ENCODE measurements at regions not wholly inside any gene's neighbourhood (a gene's known extent, or its start where the extent isn't known, plus 50 kb on each side); places are given as distances from the start of the nearest gene placed in this dataset.
A peak's percentile ranks its signal among the peaks of the same experiment; 100 is the strongest.
"Not testable (repeated sequence)": the region's sequence is repeated elsewhere in the genome, so short reads cannot be mapped to it uniquely, and the experiment has no call there.

- Histone ChIP-seq H3K9me3 (replicated peaks; ENCODE audit: control insufficient read depth, insufficient read depth, low read length) (no peaks in the 10 kb centered on the region), H3K27ac (ENCODE audit: insufficient read depth, low read depth, low read length) (no peak overlapping the region), H3K79me2 (ENCODE audit: control insufficient read depth, insufficient read depth, low read length) (no peaks in the 10 kb centered on the region), H3K27me3 (ENCODE audit: control insufficient read depth in 2 of 2, insufficient read depth in 2 of 2, low read length in 2 of 2) (peaks cover 19 to 29% of the 10 kb centered on the region in 2 experiments), H3K4me3 (replicated peaks in 1 of 3; ENCODE audit: insufficient read depth in 1 of 3, low read depth in 1 of 3, low read length in 3 of 3) (no peak overlapping the region), H4K20me1 (replicated peaks; ENCODE audit: control insufficient read depth, extremely low read depth, insufficient read depth, low read length) (no peaks in the 10 kb centered on the region), H3K9ac (replicated peaks; ENCODE audit: extremely low read depth, insufficient read depth, low read length) (no peak overlapping the region), H3K36me3 (ENCODE audit: control insufficient read depth in 2 of 2, extremely low read depth in 1 of 2, insufficient read depth in 2 of 2, low read length in 2 of 2) (no peaks in the 10 kb centered on the region), H3K4me2 (ENCODE audit: insufficient read depth, low read length) (peak overlapping the region; percentile 80), H3K4me1 (ENCODE audit: control insufficient read depth, extremely low read depth, insufficient read depth, low read length) (peaks cover 4% of the 10 kb centered on the region), H2AFZ (ENCODE audit: low read depth, low read length) (peak overlapping the region; percentile 71), H3K9me1 (replicated peaks; ENCODE audit: control insufficient read depth, extremely low read depth, insufficient read depth, low read length) (no peaks in the 10 kb centered on the region)
- DNase-seq (ENCODE audit: low read depth, low spot score) (no peak), FAIRE-seq (no peak)
- no peak for TF ChIP-seq POLR2A (IDR thresholded peaks at IDR 0.05; ENCODE audit: low read depth, low read length)
- TF ChIP-seq CTCF (IDR thresholded peaks at IDR 0.05; ENCODE audit: extremely low read depth in 1 of 2, insufficient read depth in 1 of 2, low read depth in 1 of 2, low read length in 2 of 2) = no peak
- no peak for TF ChIP-seq MAX (IDR thresholded peaks at IDR 0.05; ENCODE audit: insufficient read depth, insufficient read length)
- TF ChIP-seq JUN (IDR thresholded peaks at IDR 0.05; ENCODE audit: borderline replicate concordance, insufficient read depth, insufficient read length, low read depth) = no peak
- no peak for TF ChIP-seq EZH2 (IDR thresholded peaks at IDR 0.05; ENCODE audit: borderline replicate concordance, low read depth, low read length, severe bottlenecking)
- no peak for TF ChIP-seq MYC (IDR thresholded peaks at IDR 0.05; ENCODE audit: low read depth, low read length)
- no peak for TF ChIP-seq POLR2AphosphoS5 (IDR thresholded peaks at IDR 0.05; ENCODE audit: insufficient read depth, low read depth, low read length)
- no peak for TF ChIP-seq FOS (IDR thresholded peaks at IDR 0.05; ENCODE audit: borderline replicate concordance, insufficient read depth, low read length)
- no peak for TF ChIP-seq GATA2 (IDR thresholded peaks at IDR 0.05; ENCODE audit: insufficient read depth, insufficient read length, low read depth, low read length)
- no TSS peak for BruUV-seq (replicated peaks)
- dilution Hi-C loops (cut with MboI; ENCODE audit: extremely low pct_ligation_motif_present, low sequenced_read_pairs) = no loop called here
- intact Hi-C loops (cut with micrococcal nuclease) = loop anchor here (1.0 to 5.0 kb wide), 7 partner anchors 81 to 870 kb away; partner anchors contain the start of genes CAMKMT, PPM1B and PREPL
- ChIA-PET POLR2A (no interaction called here), CTCF (interaction anchor here (1.2 to 2.6 kb wide), 4 partner anchors 13 to 392 kb away, joined by 5 to 14 read pairs (median 8); no protein-coding TSS in a partner anchor)
These were observed 81.0 kb upstream of the PPM1B start for GRCh38 chr2:44087714-44088092.

GRCh38 chr2:44092519-44092918, 76.2 kb upstream of the PPM1B start:
- H3K79me2 ChIP-seq (ENCODE audit: control insufficient read depth, insufficient read depth, low read length); FAIRE-seq; BruUV-seq (replicated peaks); H3K9me3 ChIP-seq (replicated peaks; ENCODE audit: control insufficient read depth, insufficient read depth, low read length); H3K36me3 ChIP-seq (ENCODE audit: control insufficient read depth in 2 of 2, extremely low read depth in 1 of 2, insufficient read depth in 2 of 2, low read length in 2 of 2); H2AFZ ChIP-seq (ENCODE audit: low read depth, low read length); POLR2A ChIA-PET; H3K9me1 ChIP-seq (replicated peaks; ENCODE audit: control insufficient read depth, extremely low read depth, insufficient read depth, low read length); dilution Hi-C loops (cut with MboI; ENCODE audit: extremely low pct_ligation_motif_present, low sequenced_read_pairs); DNase-seq (ENCODE audit: low read depth, low spot score); H3K4me2 ChIP-seq (ENCODE audit: insufficient read depth, low read length); H3K27ac ChIP-seq (ENCODE audit: insufficient read depth, low read depth, low read length); H3K9ac ChIP-seq (replicated peaks; ENCODE audit: extremely low read depth, insufficient read depth, low read length); intact Hi-C loops (cut with micrococcal nuclease); H4K20me1 ChIP-seq (replicated peaks; ENCODE audit: control insufficient read depth, extremely low read depth, insufficient read depth, low read length); H3K4me3 ChIP-seq (replicated peaks in 1 of 3; ENCODE audit: insufficient read depth in 1 of 3, low read depth in 1 of 3, low read length in 3 of 3); H3K4me1 ChIP-seq (ENCODE audit: control insufficient read depth, extremely low read depth, insufficient read depth, low read length): not testable (repeated sequence)
- H3K27me3 ChIP-seq (ENCODE audit: control insufficient read depth in 2 of 2, insufficient read depth in 2 of 2, low read length in 2 of 2) = peaks cover 21 to 34% of the 10 kb centered on the region in 2 experiments
- CTCF ChIA-PET = interaction anchor here (0.8 kb wide), 1 partner anchor 140 kb away, joined by 3 read pairs; no protein-coding TSS in a partner anchor
